ENCODE measurements at regions not wholly inside any gene's neighbourhood (a gene's known extent, or its start where the extent isn't known, plus 50 kb on each side); places are given as distances from the start of the nearest gene placed in this dataset.

- H3K36me3 ChIP-seq (ENCODE audit: control insufficient read depth, insufficient read depth, low read length), result no peaks in the 10 kb centered on the region
- DNase-seq (ENCODE audit: low read depth, low spot score), result no peak
- H3K27me3 ChIP-seq (ENCODE audit: control insufficient read depth, insufficient read depth, low read length), result no peaks in the 10 kb centered on the region
- H3K4me1 ChIP-seq (ENCODE audit: control insufficient read depth, insufficient read depth, low read length), result no peaks in the 10 kb centered on the region
- no peaks in the 10 kb centered on the region for H3K9me3 ChIP-seq (ENCODE audit: control insufficient read depth, insufficient read depth, low read length)
- WGBS (ENCODE audit: insufficient coverage, insufficient read length), result no CpG with 5 or more reads among the region's 1 CpG
- H3K27ac ChIP-seq (ENCODE audit: low read length), result no peak overlapping the region
- H3K4me3 ChIP-seq (ENCODE audit: low read length), result no peak overlapping the region
Measured at GRCh38 chr6:85121158-85121557, 328.7 kb upstream of the NT5E start.

GRCh38 chr6:85118652-85119235, 331.1 kb upstream of the NT5E start:
- Histone ChIP-seq H3K4me3 (ENCODE audit: low read length) (no peak overlapping the region), H3K9me3 (ENCODE audit: control insufficient read depth, insufficient read depth, low read length) (no peaks in the 10 kb centered on the region), H3K4me1 (ENCODE audit: control insufficient read depth, insufficient read depth, low read length) (no peaks in the 10 kb centered on the region; the same call in 1 of the 2 replicates), H3K36me3 (ENCODE audit: control insufficient read depth, insufficient read depth, low read length) (no peaks in the 10 kb centered on the region), H3K27ac (ENCODE audit: low read length) (no peak overlapping the region), H3K27me3 (ENCODE audit: control insufficient read depth, insufficient read depth, low read length) (no peaks in the 10 kb centered on the region)
- DNase-seq (ENCODE audit: low read depth, low spot score), result no peak
- WGBS (ENCODE audit: insufficient coverage, insufficient read length), result no CpG with 5 or more reads among the region's 8 CpGs

GRCh38 chr6:85118233-85118632, 331.6 kb upstream of the NT5E start:
- Histone ChIP-seq H3K4me1 (ENCODE audit: control insufficient read depth, insufficient read depth, low read length) (no peaks in the 10 kb centered on the region; the same call in 1 of the 2 replicates), H3K27me3 (ENCODE audit: control insufficient read depth, insufficient read depth, low read length) (no peaks in the 10 kb centered on the region), H3K9me3 (ENCODE audit: control insufficient read depth, insufficient read depth, low read length) (no peaks in the 10 kb centered on the region), H3K27ac (ENCODE audit: low read length) (no peak overlapping the region), H3K4me3 (ENCODE audit: low read length) (no peak overlapping the region), H3K36me3 (ENCODE audit: control insufficient read depth, insufficient read depth, low read length) (no peaks in the 10 kb centered on the region)
- WGBS (ENCODE audit: insufficient coverage, insufficient read length), result no CpG with 5 or more reads among the region's 5 CpGs
- DNase-seq (ENCODE audit: low read depth, low spot score), result no peak

GRCh38 chr6:85116475-85116874, 333.4 kb upstream of the NT5E start:
- Histone ChIP-seq H3K9me3 (ENCODE audit: control insufficient read depth, insufficient read depth, low read length) (no peaks in the 10 kb centered on the region), H3K36me3 (ENCODE audit: control insufficient read depth, insufficient read depth, low read length) (no peaks in the 10 kb centered on the region), H3K27me3 (ENCODE audit: control insufficient read depth, insufficient read depth, low read length) (no peaks in the 10 kb centered on the region), H3K4me1 (ENCODE audit: control insufficient read depth, insufficient read depth, low read length) (no peaks in the 10 kb centered on the region; the same call in 1 of the 2 replicates), H3K27ac (ENCODE audit: low read length) (no peak overlapping the region), H3K4me3 (ENCODE audit: low read length) (no peak overlapping the region)
- no CpG with 5 or more reads among the region's 3 CpGs for WGBS (ENCODE audit: insufficient coverage, insufficient read length)
- DNase-seq (ENCODE audit: low read depth, low spot score), result no peak

GRCh38 chr6:85115876-85116275, 334.0 kb upstream of the NT5E start:
- Histone ChIP-seq H3K36me3 (ENCODE audit: control insufficient read depth, insufficient read depth, low read length) (no peaks in the 10 kb centered on the region), H3K9me3 (ENCODE audit: control insufficient read depth, insufficient read depth, low read length) (no peaks in the 10 kb centered on the region), H3K4me1 (ENCODE audit: control insufficient read depth, insufficient read depth, low read length) (no peaks in the 10 kb centered on the region; the same call in 1 of the 2 replicates), H3K4me3 (ENCODE audit: low read length) (no peak overlapping the region), H3K27me3 (ENCODE audit: control insufficient read depth, insufficient read depth, low read length) (no peaks in the 10 kb centered on the region), H3K27ac (ENCODE audit: low read length) (no peak overlapping the region)
- DNase-seq (ENCODE audit: low read depth, low spot score), result no peak
- no CpG with 5 or more reads among the region's 2 CpGs for WGBS (ENCODE audit: insufficient coverage, insufficient read length)

- Histone ChIP-seq H3K9me3 (ENCODE audit: control insufficient read depth, insufficient read depth, low read length) (no peaks in the 10 kb centered on the region), H3K27ac (ENCODE audit: low read length) (no peak overlapping the region), H3K4me1 (ENCODE audit: control insufficient read depth, insufficient read depth, low read length) (no peaks in the 10 kb centered on the region; the same call in 1 of the 2 replicates), H3K4me3 (ENCODE audit: low read length) (no peak overlapping the region), H3K27me3 (ENCODE audit: control insufficient read depth, insufficient read depth, low read length) (no peaks in the 10 kb centered on the region), H3K36me3 (ENCODE audit: control insufficient read depth, insufficient read depth, low read length) (no peaks in the 10 kb centered on the region)
- WGBS (ENCODE audit: insufficient coverage, insufficient read length), result no CpG with 5 or more reads among the region's 6 CpGs
- no peak for DNase-seq (ENCODE audit: low read depth, low spot score)
Measured at GRCh38 chr6:85115376-85115775, 334.5 kb upstream of the NT5E start.

GRCh38 chr6:85114581-85114935, 335.3 kb upstream of the NT5E start:
- Histone ChIP-seq H3K36me3 (ENCODE audit: control insufficient read depth, insufficient read depth, low read length) (no peaks in the 10 kb centered on the region), H3K4me3 (ENCODE audit: low read length) (no peak overlapping the region), H3K27ac (ENCODE audit: low read length) (no peak overlapping the region), H3K4me1 (ENCODE audit: control insufficient read depth, insufficient read depth, low read length) (no peaks in the 10 kb centered on the region; the same call in none of the 2 replicates), H3K27me3 (ENCODE audit: control insufficient read depth, insufficient read depth, low read length) (no peaks in the 10 kb centered on the region), H3K9me3 (ENCODE audit: control insufficient read depth, insufficient read depth, low read length) (no peaks in the 10 kb centered on the region)
- no CpG with 5 or more reads among the region's 6 CpGs for WGBS (ENCODE audit: insufficient coverage, insufficient read length)
- no peak for DNase-seq (ENCODE audit: low read depth, low spot score)

- no peak for DNase-seq (ENCODE audit: low read depth, low spot score)
- Histone ChIP-seq H3K4me3 (ENCODE audit: low read length) (no peak overlapping the region), H3K36me3 (ENCODE audit: control insufficient read depth, insufficient read depth, low read length) (no peaks in the 10 kb centered on the region), H3K9me3 (ENCODE audit: control insufficient read depth, insufficient read depth, low read length) (no peaks in the 10 kb centered on the region), H3K4me1 (ENCODE audit: control insufficient read depth, insufficient read depth, low read length) (no peaks in the 10 kb centered on the region; the same call in none of the 2 replicates), H3K27me3 (ENCODE audit: control insufficient read depth, insufficient read depth, low read length) (no peaks in the 10 kb centered on the region), H3K27ac (ENCODE audit: low read length) (no peak overlapping the region)
- no CpG with 5 or more reads among the region's 21 CpGs for WGBS (ENCODE audit: insufficient coverage, insufficient read length)
Measured at GRCh38 chr6:85113934-85114580, 335.8 kb upstream of the NT5E start.

GRCh38 chr6:85112540-85112939, 337.3 kb upstream of the NT5E start:
- Histone ChIP-seq H3K4me1 (ENCODE audit: control insufficient read depth, insufficient read depth, low read length) (no peaks in the 10 kb centered on the region; the same call in none of the 2 replicates), H3K9me3 (ENCODE audit: control insufficient read depth, insufficient read depth, low read length) (no peaks in the 10 kb centered on the region), H3K27ac (ENCODE audit: low read length) (no peak overlapping the region), H3K27me3 (ENCODE audit: control insufficient read depth, insufficient read depth, low read length) (no peaks in the 10 kb centered on the region), H3K36me3 (ENCODE audit: control insufficient read depth, insufficient read depth, low read length) (no peaks in the 10 kb centered on the region), H3K4me3 (ENCODE audit: low read length) (no peak overlapping the region)
- no CpG with 5 or more reads among the region's 1 CpG for WGBS (ENCODE audit: insufficient coverage, insufficient read length)
- no peak for DNase-seq (ENCODE audit: low read depth, low spot score)

GRCh38 chr6:85111481-85112011, 338.3 kb upstream of the NT5E start:
- Histone ChIP-seq H3K36me3 (ENCODE audit: control insufficient read depth, insufficient read depth, low read length) (no peaks in the 10 kb centered on the region), H3K27me3 (ENCODE audit: control insufficient read depth, insufficient read depth, low read length) (no peaks in the 10 kb centered on the region), H3K9me3 (ENCODE audit: control insufficient read depth, insufficient read depth, low read length) (no peaks in the 10 kb centered on the region), H3K27ac (ENCODE audit: low read length) (no peak overlapping the region), H3K4me1 (ENCODE audit: control insufficient read depth, insufficient read depth, low read length) (no peaks in the 10 kb centered on the region; the same call in none of the 2 replicates), H3K4me3 (ENCODE audit: low read length) (no peak overlapping the region)
- WGBS (ENCODE audit: insufficient coverage, insufficient read length), result no CpG with 5 or more reads among the region's 8 CpGs
- DNase-seq (ENCODE audit: low read depth, low spot score), result no peak

All from iPS DF 6.9 (cell line).